HG02884 (cell line): ENCODE measurements at regions not wholly inside any gene's neighbourhood (a gene's known extent, or its start where the extent isn't known, plus 50 kb on each side); places are given as distances from the start of the nearest gene placed in this dataset.

Experiments used
- ATAC-seq: cut with Tn5 transposase; IDR thresholded peaks from one replicate; pipeline ENCODE4 v1.9.1; 2021; ENCODE audit warnings: mild to moderate bottlenecking, moderate library complexity; ENCODE audit not compliant: unreplicated experiment

- no peak for ATAC-seq
Observed at GRCh38 chr1:184302346-184302745, 84.5 kb upstream of the C1orf21 start.

- ATAC-seq = no peak
Observed at GRCh38 chr1:184310157-184310819, 76.5 kb upstream of the C1orf21 start.

- no peak for ATAC-seq
Observed at GRCh38 chr1:184311580-184311979, 75.2 kb upstream of the C1orf21 start.

- ATAC-seq = no peak
Observed at GRCh38 chr1:184315254-184315653, 71.6 kb upstream of the C1orf21 start.

GRCh38 chr1:184319879-184320278 lies 67.0 kb upstream of the C1orf21 start:
- no peak for ATAC-seq

- no peak for ATAC-seq
Observed at GRCh38 chr1:184322253-184322652, 64.6 kb upstream of the C1orf21 start.

- ATAC-seq = no peak
Observed at GRCh38 chr1:184324972-184325371, 61.9 kb upstream of the C1orf21 start.

- no peak for ATAC-seq
Observed at GRCh38 chr1:184326278-184326677, 60.6 kb upstream of the C1orf21 start.

- ATAC-seq = no peak
Observed at GRCh38 chr1:184329245-184329953, 57.4 kb upstream of the C1orf21 start.

- ATAC-seq = no peak
Observed at GRCh38 chr1:184329962-184330868, 56.6 kb upstream of the C1orf21 start.

GRCh38 chr1:184330875-184331274 lies 56.0 kb upstream of the C1orf21 start:
- ATAC-seq = no peak
